SK-N-SH (cell line): ENCODE measurements at regions not wholly inside any gene's neighbourhood (a gene's known extent, or its start where the extent isn't known, plus 50 kb on each side); places are given as distances from the start of the nearest gene placed in this dataset.

Experiments used
- CTCF ChIA-PET: fragments of 300-600, 350-600 bp; formaldehyde crosslinking; extraction: SDS; loops from one replicate; lab custom pipeline; 2021; lab: Yijun Ruan, JAX
- POLR2A ChIA-PET: fragments of 350-600 bp; sonication (Branson Sonifier 250); formaldehyde crosslinking; extraction: SDS; loops from one replicate; lab custom pipeline; 2020; ENCODE audit warnings: antibody characterized with exemption, inconsistent platforms; lab: Yijun Ruan, JAX
- DNase-seq: peaks from one replicate; pipeline ENCODE4 v3.0.0; 2012
- H2AFZ ChIP-seq: fragments of 200-600 bp; sonication (generic); 2 replicates; pipeline ENCODE4 v1.8.1; 2016; ENCODE audit warnings: antibody characterized with exemption, mild to moderate bottlenecking, low read depth
- H3F3A ChIP-seq: fragments of 200-600 bp; sonication (generic); replicated peaks from 2 replicates; pipeline ENCODE3; 2016; ENCODE audit warnings: antibody characterized with exemption, mild to moderate bottlenecking; ENCODE audit not compliant: insufficient read depth
- H3K27ac ChIP-seq, 2 experiments: fragments of 200-500 bp in 1 of 2; fragments of 200-600 bp in 1 of 2; sonication (Bioruptor generic) in 1 of 2; sonication (generic), shearing (Covaris generic) in 1 of 2; 2 replicates each; pipeline versions ENCODE4 v1.5.1 to v1.6.1; 2014 to 2016; ENCODE audit warnings: low read depth in 2 of 2, inconsistent platforms in 1 of 2, low read length in 1 of 2, mild to moderate bottlenecking in 1 of 2, mixed read lengths in 1 of 2
- H3K27me3 ChIP-seq: fragments of 200-600 bp; sonication (generic), shearing (Covaris generic); 2 replicates; pipeline ENCODE4 v1.6.1; 2016; ENCODE audit warnings: mixed run types; ENCODE audit not compliant: insufficient read depth
- H3K36me3 ChIP-seq, 2 experiments: fragments of 200-500 bp in 1 of 2; fragments of 200-600 bp in 1 of 2; sonication (Bioruptor generic) in 1 of 2; sonication (generic) in 1 of 2; replicated peaks in 1 of 2; 2 replicates each; pipeline versions ENCODE3 to v1.5.1; 2014 to 2016; ENCODE audit warnings: low read length in 1 of 2, mild to moderate bottlenecking in 1 of 2; ENCODE audit not compliant: insufficient read depth in 2 of 2, control insufficient read depth in 1 of 2
- H3K4me1 ChIP-seq, 2 experiments: fragments of 200-500 bp in 1 of 2; fragments of 200-600 bp in 1 of 2; sonication (Bioruptor generic) in 1 of 2; sonication (generic), shearing (Covaris generic) in 1 of 2; 2 replicates each; pipeline versions ENCODE4 v1.5.1 to v1.6.1; 2014 to 2016; ENCODE audit warnings: low read depth in 1 of 2, low read length in 1 of 2, mixed run types in 1 of 2; ENCODE audit not compliant: insufficient read depth in 2 of 2, control insufficient read depth in 1 of 2
- H3K4me2 ChIP-seq: fragments of 200-600 bp; sonication (generic), shearing (Covaris generic); 2 replicates; pipeline ENCODE4 v1.6.1; 2017; ENCODE audit warnings: mixed run types
- H3K4me3 ChIP-seq, 2 experiments: fragments of 200-500 bp in 1 of 2; fragments of 200-600 bp in 1 of 2; sonication (Bioruptor generic) in 1 of 2; sonication (generic), shearing (Covaris generic) in 1 of 2; 2 replicates each; pipeline versions ENCODE4 v1.5.1 to v1.8.1; 2014 to 2016; ENCODE audit warnings: low read depth in 2 of 2, inconsistent platforms in 1 of 2, low read length in 1 of 2, mild to moderate bottlenecking in 1 of 2, mixed read lengths in 1 of 2, moderate library complexity in 1 of 2
- H3K79me2 ChIP-seq: fragments of 200-600 bp; sonication (generic); 2 replicates; pipeline ENCODE4 v1.8.1; 2017; ENCODE audit warnings: mild to moderate bottlenecking; ENCODE audit not compliant: insufficient read depth
- H3K9ac ChIP-seq: fragments of 200-600 bp; sonication (generic); 2 replicates; pipeline ENCODE4 v1.6.1; 2017; ENCODE audit warnings: mixed run types
- H3K9me2 ChIP-seq: fragments of 200-600 bp; sonication (generic); 2 replicates; pipeline ENCODE4 v1.6.1; 2017; ENCODE audit warnings: mixed run types
- H3K9me3 ChIP-seq: fragments of 200-600 bp; sonication (generic); 2 replicates; pipeline ENCODE4 v1.6.1; 2017; ENCODE audit warnings: mixed run types, mild to moderate bottlenecking, moderate library complexity
- H4K20me1 ChIP-seq: fragments of 200-600 bp; sonication (generic); 2 replicates; pipeline ENCODE4 v1.6.1; 2017; ENCODE audit warnings: mild to moderate bottlenecking, mixed run types; ENCODE audit not compliant: insufficient read depth
- CHD2 ChIP-seq: fragments of 150-350 bp; IDR thresholded peaks from 2 replicates; pipeline ENCODE4 v1.6.1; 2018; ENCODE audit warnings: low read length; ENCODE audit not compliant: partially characterized antibody
- ELF1 ChIP-seq: IDR thresholded peaks from 2 replicates; pipeline ENCODE4 v1.4.0; 2012
- EP300 ChIP-seq, 2 experiments: IDR thresholded peaks; 2 replicates each; pipeline versions ENCODE4 v1.4.0 to v1.6.1; 2012; ENCODE audit warnings: borderline replicate concordance in 1 of 2, low read depth in 1 of 2, low read length in 1 of 2
- FOSL2 ChIP-seq: IDR thresholded peaks from 2 replicates; pipeline ENCODE4 v1.4.0; 2012; ENCODE audit warnings: low read depth, mild to moderate bottlenecking, moderate library complexity, borderline replicate concordance
- FOXJ3 ChIP-seq: sonication (generic); formaldehyde crosslinking; IDR thresholded peaks from 2 replicates; pipeline ENCODE4 v1.5.1; 2020; ENCODE audit warnings: mild to moderate bottlenecking, missing genetic modification reagents
- GABPA ChIP-seq: IDR thresholded peaks from 2 replicates; pipeline ENCODE4 v1.4.0; 2012; ENCODE audit warnings: low read depth, mild to moderate bottlenecking
- IRF3 ChIP-seq: fragments of 150-350 bp; IDR thresholded peaks from 2 replicates; pipeline ENCODE4 v1.6.1; 2016; ENCODE audit warnings: mild to moderate bottlenecking, low read depth, low read length
- JUND ChIP-seq: IDR thresholded peaks from 2 replicates; pipeline ENCODE4 v1.4.0; 2012
- NFIC ChIP-seq: IDR thresholded peaks from 2 replicates; pipeline ENCODE4 v1.4.0; 2012; ENCODE audit warnings: borderline replicate concordance
- RAD21 ChIP-seq: IDR thresholded peaks from 2 replicates; pipeline ENCODE4 v1.6.1; 2012; ENCODE audit warnings: mild to moderate bottlenecking, low read length
- RCOR1 ChIP-seq: fragments of 150-350 bp; IDR thresholded peaks from 2 replicates; pipeline ENCODE4 v1.6.1; 2017; ENCODE audit warnings: antibody characterized with exemption, low read length
- RFX5 ChIP-seq: IDR thresholded peaks from 2 replicates; pipeline ENCODE4 v1.6.1; 2012; ENCODE audit warnings: mild to moderate bottlenecking, improper control_type of control experiment, low read length
- SMC3 ChIP-seq: IDR thresholded peaks from 2 replicates; pipeline ENCODE4 v1.6.1; 2012; ENCODE audit warnings: low read depth, low read length, improper control_type of control experiment
- USF1 ChIP-seq: IDR thresholded peaks from 2 replicates; pipeline ENCODE4 v1.4.0; 2012; ENCODE audit warnings: low read depth, borderline replicate concordance
- USF2 ChIP-seq: fragments of 150-350 bp; IDR thresholded peaks from 2 replicates; pipeline ENCODE4 v1.6.1; 2017; ENCODE audit warnings: antibody characterized with exemption, low read length, low read depth, borderline replicate concordance
- WGBS: methylation state at CpG from one replicate; pipeline ENCODE4 v1.1.6; 2017; ENCODE audit warnings: low lambda C conversion rate; 5-methylcytosine and 5-hydroxymethylcytosine counted together
- TF ChIP-seq, protein P1 (sequence below): IDR thresholded peaks from 2 replicates; pipeline ENCODE4 v1.6.1; 2012; ENCODE audit warnings: mild to moderate bottlenecking, low read depth, low read length, moderate library complexity
- TF ChIP-seq, protein P2 (sequence below): IDR thresholded peaks from 2 replicates; pipeline ENCODE4 v1.4.0; 2012; ENCODE audit warnings: low read depth
- TF ChIP-seq, protein P3 (sequence below): fragments of 200-600 bp; sonication (generic); IDR thresholded peaks from 2 replicates; pipeline ENCODE4 v1.6.1; 2017; ENCODE audit warnings: antibody characterized with exemption, mild to moderate bottlenecking, moderate library complexity
- TF ChIP-seq, protein P4 (sequence below): IDR thresholded peaks from 2 replicates; pipeline ENCODE4 v1.4.0; 2012; ENCODE audit warnings: low read depth, borderline replicate concordance

GRCh38 chr6:61622601-61623000 lies 663.4 kb downstream of the KHDRBS2 start:
- DNase-seq = no peak
- H3K27me3 ChIP-seq = no peaks in the 10 kb centered on the region
- H3K9ac ChIP-seq = no peak overlapping the region
- H3K4me2 ChIP-seq = no peak overlapping the region
- CTCF ChIA-PET = no interaction called here
- no peaks in the 10 kb centered on the region for H3F3A ChIP-seq
- H2AFZ ChIP-seq = no peak overlapping the region
- WGBS = 3% methylated on average over 4 of the region's 4 CpGs
- TF ChIP-seq ELF1 (no peak), RAD21 (no peak), EP300 (IDR thresholded peaks at IDR 0.05; ENCODE audit: borderline replicate concordance in 1 of 2, low read depth in 1 of 2, low read length in 1 of 2) (no peak), RCOR1 (no peak), RFX5 (no peak), IRF3 (no peak), GABPA (no peak)
- TF ChIP-seq, protein P1, sequence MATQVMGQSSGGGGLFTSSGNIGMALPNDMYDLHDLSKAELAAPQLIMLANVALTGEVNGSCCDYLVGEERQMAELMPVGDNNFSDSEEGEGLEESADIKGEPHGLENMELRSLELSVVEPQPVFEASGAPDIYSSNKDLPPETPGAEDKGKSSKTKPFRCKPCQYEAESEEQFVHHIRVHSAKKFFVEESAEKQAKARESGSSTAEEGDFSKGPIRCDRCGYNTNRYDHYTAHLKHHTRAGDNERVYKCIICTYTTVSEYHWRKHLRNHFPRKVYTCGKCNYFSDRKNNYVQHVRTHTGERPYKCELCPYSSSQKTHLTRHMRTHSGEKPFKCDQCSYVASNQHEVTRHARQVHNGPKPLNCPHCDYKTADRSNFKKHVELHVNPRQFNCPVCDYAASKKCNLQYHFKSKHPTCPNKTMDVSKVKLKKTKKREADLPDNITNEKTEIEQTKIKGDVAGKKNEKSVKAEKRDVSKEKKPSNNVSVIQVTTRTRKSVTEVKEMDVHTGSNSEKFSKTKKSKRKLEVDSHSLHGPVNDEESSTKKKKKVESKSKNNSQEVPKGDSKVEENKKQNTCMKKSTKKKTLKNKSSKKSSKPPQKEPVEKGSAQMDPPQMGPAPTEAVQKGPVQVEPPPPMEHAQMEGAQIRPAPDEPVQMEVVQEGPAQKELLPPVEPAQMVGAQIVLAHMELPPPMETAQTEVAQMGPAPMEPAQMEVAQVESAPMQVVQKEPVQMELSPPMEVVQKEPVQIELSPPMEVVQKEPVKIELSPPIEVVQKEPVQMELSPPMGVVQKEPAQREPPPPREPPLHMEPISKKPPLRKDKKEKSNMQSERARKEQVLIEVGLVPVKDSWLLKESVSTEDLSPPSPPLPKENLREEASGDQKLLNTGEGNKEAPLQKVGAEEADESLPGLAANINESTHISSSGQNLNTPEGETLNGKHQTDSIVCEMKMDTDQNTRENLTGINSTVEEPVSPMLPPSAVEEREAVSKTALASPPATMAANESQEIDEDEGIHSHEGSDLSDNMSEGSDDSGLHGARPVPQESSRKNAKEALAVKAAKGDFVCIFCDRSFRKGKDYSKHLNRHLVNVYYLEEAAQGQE = no peak
- TF ChIP-seq, protein P2, sequence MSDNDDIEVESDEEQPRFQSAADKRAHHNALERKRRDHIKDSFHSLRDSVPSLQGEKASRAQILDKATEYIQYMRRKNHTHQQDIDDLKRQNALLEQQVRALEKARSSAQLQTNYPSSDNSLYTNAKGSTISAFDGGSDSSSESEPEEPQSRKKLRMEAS = no peak
- TF ChIP-seq, protein P3, sequence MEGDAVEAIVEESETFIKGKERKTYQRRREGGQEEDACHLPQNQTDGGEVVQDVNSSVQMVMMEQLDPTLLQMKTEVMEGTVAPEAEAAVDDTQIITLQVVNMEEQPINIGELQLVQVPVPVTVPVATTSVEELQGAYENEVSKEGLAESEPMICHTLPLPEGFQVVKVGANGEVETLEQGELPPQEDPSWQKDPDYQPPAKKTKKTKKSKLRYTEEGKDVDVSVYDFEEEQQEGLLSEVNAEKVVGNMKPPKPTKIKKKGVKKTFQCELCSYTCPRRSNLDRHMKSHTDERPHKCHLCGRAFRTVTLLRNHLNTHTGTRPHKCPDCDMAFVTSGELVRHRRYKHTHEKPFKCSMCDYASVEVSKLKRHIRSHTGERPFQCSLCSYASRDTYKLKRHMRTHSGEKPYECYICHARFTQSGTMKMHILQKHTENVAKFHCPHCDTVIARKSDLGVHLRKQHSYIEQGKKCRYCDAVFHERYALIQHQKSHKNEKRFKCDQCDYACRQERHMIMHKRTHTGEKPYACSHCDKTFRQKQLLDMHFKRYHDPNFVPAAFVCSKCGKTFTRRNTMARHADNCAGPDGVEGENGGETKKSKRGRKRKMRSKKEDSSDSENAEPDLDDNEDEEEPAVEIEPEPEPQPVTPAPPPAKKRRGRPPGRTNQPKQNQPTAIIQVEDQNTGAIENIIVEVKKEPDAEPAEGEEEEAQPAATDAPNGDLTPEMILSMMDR = no peak
- no peak overlapping the region for H3K4me3 ChIP-seq
- POLR2A ChIA-PET = no interaction called here
- H4K20me1 ChIP-seq = no peaks in the 10 kb centered on the region
- H3K36me3 ChIP-seq = no peaks in the 10 kb centered on the region
- no peak overlapping the region for H3K27ac ChIP-seq
- H3K79me2 ChIP-seq = no peaks in the 10 kb centered on the region
- no peaks in the 10 kb centered on the region; the same call in 1 of the 2 replicates for H3K9me3 ChIP-seq
- no peaks in the 10 kb centered on the region for H3K9me2 ChIP-seq
- H3K4me1 ChIP-seq = no peaks in the 10 kb centered on the region

GRCh38 chr6:61614119-61614518 lies 671.9 kb downstream of the KHDRBS2 start:
- no peaks in the 10 kb centered on the region for H3K27me3 ChIP-seq
- no peaks in the 10 kb centered on the region for H3K9me3 ChIP-seq
- ChIA-PET POLR2A (no interaction called here), CTCF (no interaction called here)
- H3K79me2 ChIP-seq = no peaks in the 10 kb centered on the region
- no peaks in the 10 kb centered on the region for H4K20me1 ChIP-seq
- no peak overlapping the region for H3K9ac ChIP-seq
- no peak for DNase-seq
- no peak overlapping the region for H2AFZ ChIP-seq
- H3F3A ChIP-seq = no peaks in the 10 kb centered on the region
- H3K9me2 ChIP-seq = no peaks in the 10 kb centered on the region
- no peak overlapping the region for H3K27ac ChIP-seq
- no peak overlapping the region for H3K4me2 ChIP-seq
- H3K36me3 ChIP-seq = no peaks in the 10 kb centered on the region
- no peaks in the 10 kb centered on the region for H3K4me1 ChIP-seq
- no peak overlapping the region for H3K4me3 ChIP-seq
- TF ChIP-seq USF2 (no peak), USF1 (no peak), SMC3 (no peak), JUND (no peak), RAD21 (no peak), NFIC (no peak), EP300 (IDR thresholded peaks at IDR 0.05; ENCODE audit: borderline replicate concordance in 1 of 2, low read depth in 1 of 2, low read length in 1 of 2) (no peak), FOXJ3 (CRISPR knock-in tag) (no peak), CHD2 (no peak), FOSL2 (no peak)
- TF ChIP-seq, protein P4, sequence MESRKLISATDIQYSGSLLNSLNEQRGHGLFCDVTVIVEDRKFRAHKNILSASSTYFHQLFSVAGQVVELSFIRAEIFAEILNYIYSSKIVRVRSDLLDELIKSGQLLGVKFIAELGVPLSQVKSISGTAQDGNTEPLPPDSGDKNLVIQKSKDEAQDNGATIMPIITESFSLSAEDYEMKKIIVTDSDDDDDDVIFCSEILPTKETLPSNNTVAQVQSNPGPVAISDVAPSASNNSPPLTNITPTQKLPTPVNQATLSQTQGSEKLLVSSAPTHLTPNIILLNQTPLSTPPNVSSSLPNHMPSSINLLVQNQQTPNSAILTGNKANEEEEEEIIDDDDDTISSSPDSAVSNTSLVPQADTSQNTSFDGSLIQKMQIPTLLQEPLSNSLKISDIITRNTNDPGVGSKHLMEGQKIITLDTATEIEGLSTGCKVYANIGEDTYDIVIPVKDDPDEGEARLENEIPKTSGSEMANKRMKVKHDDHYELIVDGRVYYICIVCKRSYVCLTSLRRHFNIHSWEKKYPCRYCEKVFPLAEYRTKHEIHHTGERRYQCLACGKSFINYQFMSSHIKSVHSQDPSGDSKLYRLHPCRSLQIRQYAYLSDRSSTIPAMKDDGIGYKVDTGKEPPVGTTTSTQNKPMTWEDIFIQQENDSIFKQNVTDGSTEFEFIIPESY = no peak
